Panc1 (cell line): ENCODE measurements at regions not wholly inside any gene's neighbourhood (a gene's known extent, or its start where the extent isn't known, plus 50 kb on each side); places are given as distances from the start of the nearest gene placed in this dataset.

Experiments used
- ATAC-seq: fragments of 200-7000 bp; cut with Tn5 transposase; 2 replicates; pipeline ENCODE4 v1.9.1; 2020; ENCODE audit warnings: mild to moderate bottlenecking, moderate library complexity
- BruUV-seq: library from RNA; stranded (reverse); fragments of 400-500 nt; replicated peaks from 2 replicates; lab custom pipeline; 2021; lab: Mats Ljungman, UMichigan
- CTCF ChIA-PET: fragments of 300-600 bp; sonication (Branson Sonifier 250); formaldehyde crosslinking; loops from one replicate; lab custom pipeline; 2022; ENCODE audit warnings: antibody characterized with exemption; lab: Charles Lee
- POLR2A ChIA-PET: fragments of 300-600 bp; sonication (Branson Sonifier 250); formaldehyde crosslinking; loops from one replicate; lab custom pipeline; 2022; ENCODE audit warnings: antibody characterized with exemption; lab: Charles Lee
- DNase-seq: peaks from one replicate; pipeline ENCODE4 v3.0.0-alpha.2; 2010; ENCODE audit warnings: low read depth, low spot score
- H3K27ac ChIP-seq: 2 replicates; pipeline ENCODE4 v1.5.1; 2011; ENCODE audit warnings: mild to moderate bottlenecking, low read length, inconsistent platforms
- H3K27me3 ChIP-seq: fragments of 200-500 bp; sonication (Bioruptor generic); 2 replicates; pipeline ENCODE4 v1.6.0; 2014; ENCODE audit warnings: low read length, inconsistent platforms; ENCODE audit not compliant: control insufficient read depth, insufficient read depth
- H3K36me3 ChIP-seq: fragments of 200-500 bp; sonication (Bioruptor generic); 2 replicates; pipeline ENCODE4 v1.5.1; 2014; ENCODE audit warnings: inconsistent platforms, mild to moderate bottlenecking, low read length, moderate library complexity; ENCODE audit not compliant: control insufficient read depth, insufficient read depth
- H3K4me1 ChIP-seq: 2 replicates; pipeline ENCODE4 v1.5.1; 2011; ENCODE audit warnings: inconsistent platforms, mild to moderate bottlenecking, low read length, moderate library complexity; ENCODE audit not compliant: control insufficient read depth, insufficient read depth
- H3K4me3 ChIP-seq, 2 experiments: 2 replicates each; pipeline ENCODE4 v1.5.1; 2011 to 2012; ENCODE audit warnings: low read depth in 2 of 2, low read length in 2 of 2, mild to moderate bottlenecking in 2 of 2, inconsistent platforms in 1 of 2, moderate library complexity in 1 of 2
- H3K9me3 ChIP-seq: fragments of 200-500 bp; sonication (Bioruptor generic); 2 replicates; pipeline ENCODE4 v1.5.1; 2014; ENCODE audit warnings: low read depth, mild to moderate bottlenecking, inconsistent platforms, low read length, moderate library complexity; ENCODE audit not compliant: control insufficient read depth, insufficient read depth
- POLR2AphosphoS5 ChIP-seq: IDR thresholded peaks from 2 replicates; pipeline ENCODE4 v1.6.1; 2012; ENCODE audit warnings: mild to moderate bottlenecking, low read depth, low read length, moderate library complexity
- SIN3A ChIP-seq: IDR thresholded peaks from 2 replicates; pipeline ENCODE4 v1.6.1; 2012; ENCODE audit warnings: low read depth, mild to moderate bottlenecking, low read length, moderate library complexity, borderline replicate concordance; ENCODE audit not compliant: insufficient read depth
- TCF7L2 ChIP-seq: IDR thresholded peaks from 2 replicates; pipeline ENCODE4 v1.6.1; 2011; ENCODE audit warnings: mild to moderate bottlenecking, low read depth, low read length, inconsistent platforms
- in situ Hi-C: cut with HindIII; loops from 2 replicates; pipeline ENCODE4 v1.10.0; 2016; ENCODE audit warnings: low sequenced_read_pairs, low pct_unique_long_range_greater_than_20kb
- intact Hi-C: fragments of 100-400 bp; cut with micrococcal nuclease; formaldehyde crosslinking; loops from one replicate; pipeline ENCODE4 v1.10.0; 2022; ENCODE audit not compliant: unreplicated experiment
- TF ChIP-seq, protein P1 (sequence below): fragments of 450-650 bp; IDR thresholded peaks from 2 replicates; pipeline ENCODE4 v1.5.1; 2017; ENCODE audit warnings: mild to moderate bottlenecking
- TF ChIP-seq, protein P2 (sequence below), 2 experiments: IDR thresholded peaks; 2 replicates each; pipeline ENCODE4 v1.6.1; 2011 to 2012; ENCODE audit warnings: low read depth in 2 of 2, control low read depth in 1 of 2, low read length in 1 of 2, mild to moderate bottlenecking in 1 of 2, moderate library complexity in 1 of 2; ENCODE audit not compliant: insufficient read depth in 1 of 2

DNA sequence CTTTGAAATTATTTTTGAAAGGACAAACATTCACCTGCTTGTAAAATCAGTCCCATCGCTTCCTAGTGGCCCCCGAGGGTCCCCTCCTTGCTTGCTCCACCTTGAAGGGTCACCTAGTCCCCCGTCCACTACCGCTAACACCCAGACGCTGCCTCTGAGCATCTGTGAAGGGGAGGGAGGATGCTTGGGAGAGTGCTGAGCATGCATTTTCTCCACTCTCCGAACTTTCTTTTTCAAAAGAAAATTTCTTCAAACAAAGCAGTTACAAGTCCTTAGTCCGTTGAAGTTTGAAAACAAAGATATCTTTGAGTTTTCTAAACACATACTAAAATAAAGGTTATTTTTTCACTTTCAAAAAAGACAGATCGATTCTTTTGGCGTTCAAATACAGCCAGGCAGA is 224.3 kb upstream of the ARID1B start:
- POLR2A ChIA-PET, result no interaction called here
- intact Hi-C loops, result no loop called here

DNA sequence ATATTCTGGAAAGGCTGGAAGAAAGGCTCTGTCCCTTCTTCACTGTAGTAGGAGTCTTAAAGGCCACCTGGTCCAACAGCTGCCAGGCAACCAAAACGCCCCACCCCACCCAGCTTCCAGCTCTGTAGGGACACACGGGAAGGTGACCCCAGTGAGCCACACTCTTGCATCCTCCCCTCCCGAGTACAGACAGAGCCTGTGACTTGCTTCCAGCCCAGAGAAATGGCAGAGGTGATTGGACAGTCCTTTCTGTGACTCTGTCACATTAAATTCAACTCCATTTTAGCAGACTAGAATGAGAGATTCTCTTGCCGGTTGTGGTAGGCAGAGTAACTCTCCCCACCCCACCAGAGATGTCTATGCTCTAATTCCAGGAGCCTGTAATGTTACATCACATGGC is 226.2 kb upstream of the ARID1B start:
- in situ Hi-C loops, result no loop called here
- Histone ChIP-seq H3K4me3 (no peak overlapping the region), H3K4me1 (no peaks in the 10 kb centered on the region), H3K27ac (no peak overlapping the region), H3K36me3 (no peaks in the 10 kb centered on the region), H3K9me3 (no peaks in the 10 kb centered on the region), H3K27me3 (no peaks in the 10 kb centered on the region)
- DNase-seq (no peak), ATAC-seq (no peak)
- ChIA-PET CTCF (no interaction called here), POLR2A (no interaction called here)
- intact Hi-C loops, result no loop called here
- no TSS peak for BruUV-seq
- TF ChIP-seq, protein P1, sequence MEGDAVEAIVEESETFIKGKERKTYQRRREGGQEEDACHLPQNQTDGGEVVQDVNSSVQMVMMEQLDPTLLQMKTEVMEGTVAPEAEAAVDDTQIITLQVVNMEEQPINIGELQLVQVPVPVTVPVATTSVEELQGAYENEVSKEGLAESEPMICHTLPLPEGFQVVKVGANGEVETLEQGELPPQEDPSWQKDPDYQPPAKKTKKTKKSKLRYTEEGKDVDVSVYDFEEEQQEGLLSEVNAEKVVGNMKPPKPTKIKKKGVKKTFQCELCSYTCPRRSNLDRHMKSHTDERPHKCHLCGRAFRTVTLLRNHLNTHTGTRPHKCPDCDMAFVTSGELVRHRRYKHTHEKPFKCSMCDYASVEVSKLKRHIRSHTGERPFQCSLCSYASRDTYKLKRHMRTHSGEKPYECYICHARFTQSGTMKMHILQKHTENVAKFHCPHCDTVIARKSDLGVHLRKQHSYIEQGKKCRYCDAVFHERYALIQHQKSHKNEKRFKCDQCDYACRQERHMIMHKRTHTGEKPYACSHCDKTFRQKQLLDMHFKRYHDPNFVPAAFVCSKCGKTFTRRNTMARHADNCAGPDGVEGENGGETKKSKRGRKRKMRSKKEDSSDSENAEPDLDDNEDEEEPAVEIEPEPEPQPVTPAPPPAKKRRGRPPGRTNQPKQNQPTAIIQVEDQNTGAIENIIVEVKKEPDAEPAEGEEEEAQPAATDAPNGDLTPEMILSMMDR, result no peak
- TF ChIP-seq, protein P2, sequence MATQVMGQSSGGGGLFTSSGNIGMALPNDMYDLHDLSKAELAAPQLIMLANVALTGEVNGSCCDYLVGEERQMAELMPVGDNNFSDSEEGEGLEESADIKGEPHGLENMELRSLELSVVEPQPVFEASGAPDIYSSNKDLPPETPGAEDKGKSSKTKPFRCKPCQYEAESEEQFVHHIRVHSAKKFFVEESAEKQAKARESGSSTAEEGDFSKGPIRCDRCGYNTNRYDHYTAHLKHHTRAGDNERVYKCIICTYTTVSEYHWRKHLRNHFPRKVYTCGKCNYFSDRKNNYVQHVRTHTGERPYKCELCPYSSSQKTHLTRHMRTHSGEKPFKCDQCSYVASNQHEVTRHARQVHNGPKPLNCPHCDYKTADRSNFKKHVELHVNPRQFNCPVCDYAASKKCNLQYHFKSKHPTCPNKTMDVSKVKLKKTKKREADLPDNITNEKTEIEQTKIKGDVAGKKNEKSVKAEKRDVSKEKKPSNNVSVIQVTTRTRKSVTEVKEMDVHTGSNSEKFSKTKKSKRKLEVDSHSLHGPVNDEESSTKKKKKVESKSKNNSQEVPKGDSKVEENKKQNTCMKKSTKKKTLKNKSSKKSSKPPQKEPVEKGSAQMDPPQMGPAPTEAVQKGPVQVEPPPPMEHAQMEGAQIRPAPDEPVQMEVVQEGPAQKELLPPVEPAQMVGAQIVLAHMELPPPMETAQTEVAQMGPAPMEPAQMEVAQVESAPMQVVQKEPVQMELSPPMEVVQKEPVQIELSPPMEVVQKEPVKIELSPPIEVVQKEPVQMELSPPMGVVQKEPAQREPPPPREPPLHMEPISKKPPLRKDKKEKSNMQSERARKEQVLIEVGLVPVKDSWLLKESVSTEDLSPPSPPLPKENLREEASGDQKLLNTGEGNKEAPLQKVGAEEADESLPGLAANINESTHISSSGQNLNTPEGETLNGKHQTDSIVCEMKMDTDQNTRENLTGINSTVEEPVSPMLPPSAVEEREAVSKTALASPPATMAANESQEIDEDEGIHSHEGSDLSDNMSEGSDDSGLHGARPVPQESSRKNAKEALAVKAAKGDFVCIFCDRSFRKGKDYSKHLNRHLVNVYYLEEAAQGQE (IDR thresholded peaks at IDR 0.05; ENCODE audit: insufficient read depth in 1 of 2, low read depth in 2 of 2, low read length in 1 of 2), result no peak
- no peak for TF ChIP-seq TCF7L2
- no peak for TF ChIP-seq SIN3A
- no peak for TF ChIP-seq POLR2AphosphoS5

More for the DNA sequence above, 224.3 kb upstream of the ARID1B start:
- no peak for TF ChIP-seq SIN3A
- TF ChIP-seq POLR2AphosphoS5, result no peak
- TF ChIP-seq, protein P2 (IDR thresholded peaks at IDR 0.05; ENCODE audit: insufficient read depth in 1 of 2, low read depth in 2 of 2, low read length in 1 of 2), result no peak
- TF ChIP-seq, protein P1, result no peak
- TF ChIP-seq TCF7L2, result no peak
- peaks cover 3% of the 10 kb centered on the region; the same call in 1 of the 2 replicates for H3K4me1 ChIP-seq
- in situ Hi-C loops, result no loop called here
- CTCF ChIA-PET, result no interaction called here
- H3K27me3 ChIP-seq, result no peaks in the 10 kb centered on the region
- no peak for ATAC-seq
- no peak overlapping the region for H3K27ac ChIP-seq
- H3K9me3 ChIP-seq, result no peaks in the 10 kb centered on the region
- no TSS peak for BruUV-seq
- no peak overlapping the region for H3K4me3 ChIP-seq
- DNase-seq, result no peak
- no peaks in the 10 kb centered on the region for H3K36me3 ChIP-seq
